HG03139 (cell line): ENCODE measurements at regions not wholly inside any gene's neighbourhood (a gene's known extent, or its start where the extent isn't known, plus 50 kb on each side); places are given as distances from the start of the nearest gene placed in this dataset.
"Not testable (repeated sequence)": the region's sequence is repeated elsewhere in the genome, so short reads cannot be mapped to it uniquely, and the experiment has no call there.

ENCODE experiments used
- ATAC-seq: cut with Tn5 transposase; IDR thresholded peaks from one replicate; pipeline ENCODE4 v1.9.1; 2021; ENCODE audit not compliant: unreplicated experiment

GRCh38 chr7:46076527-46076926, 155.5 kb upstream of the IGFBP3 start:
- no peak for ATAC-seq

- no peak for ATAC-seq
Measured at GRCh38 chr7:46072722-46073121, 151.7 kb upstream of the IGFBP3 start.

- ATAC-seq = no peak
Measured at GRCh38 chr7:46071601-46072000, 150.5 kb upstream of the IGFBP3 start.

GRCh38 chr7:46071076-46071475, 150.0 kb upstream of the IGFBP3 start:
- ATAC-seq = no peak

- no peak for ATAC-seq
Measured at GRCh38 chr7:46068159-46068558, 147.1 kb upstream of the IGFBP3 start.

- no peak for ATAC-seq
Measured at GRCh38 chr7:46059308-46060020, 138.4 kb upstream of the IGFBP3 start.

- no peak for ATAC-seq
Measured at GRCh38 chr7:46058086-46058823, 137.2 kb upstream of the IGFBP3 start.

- no peak for ATAC-seq
Measured at GRCh38 chr7:46054915-46055314, 133.8 kb upstream of the IGFBP3 start.

GRCh38 chr7:46054272-46054671, 133.2 kb upstream of the IGFBP3 start:
- no peak for ATAC-seq

- ATAC-seq = no peak
Measured at GRCh38 chr7:46047581-46047980, 126.5 kb upstream of the IGFBP3 start.

- ATAC-seq = not testable (repeated sequence)
Measured at GRCh38 chr7:46043338-46043737, 122.3 kb upstream of the IGFBP3 start.

- not testable (repeated sequence) for ATAC-seq
Measured at GRCh38 chr7:46039813-46040212, 118.7 kb upstream of the IGFBP3 start.

GRCh38 chr7:46035166-46035565, 114.1 kb upstream of the IGFBP3 start:
- ATAC-seq = no peak

GRCh38 chr7:46034056-46034768, 113.1 kb upstream of the IGFBP3 start:
- no peak for ATAC-seq

- ATAC-seq = no peak
Measured at GRCh38 chr7:46033592-46033991, 112.5 kb upstream of the IGFBP3 start.

GRCh38 chr7:46032942-46033341, 111.9 kb upstream of the IGFBP3 start:
- ATAC-seq = no peak

GRCh38 chr7:46032353-46032752, 111.3 kb upstream of the IGFBP3 start:
- no peak for ATAC-seq

- ATAC-seq = no peak
Measured at GRCh38 chr7:46029111-46029704, 108.1 kb upstream of the IGFBP3 start.

GRCh38 chr7:46028246-46028645, 107.2 kb upstream of the IGFBP3 start:
- no peak for ATAC-seq

- ATAC-seq = no peak
Measured at GRCh38 chr7:46026741-46027140, 105.7 kb upstream of the IGFBP3 start.

GRCh38 chr7:46024263-46024916, 103.3 kb upstream of the IGFBP3 start:
- no peak for ATAC-seq
